OCI-LY7 (cell line): ENCODE measurements at regions not wholly inside any gene's neighbourhood (a gene's known extent, or its start where the extent isn't known, plus 50 kb on each side); places are given as distances from the start of the nearest gene placed in this dataset.

Experiments
- BruUV-seq: library from RNA; stranded (reverse); fragments of 400-500 nt; replicated peaks from 2 replicates; lab custom pipeline; 2021; lab: Mats Ljungman, UMichigan
- CTCF ChIA-PET: fragments of 300-600 bp; sonication (Branson Sonifier 250); formaldehyde crosslinking; loops from one replicate; lab custom pipeline; 2022; ENCODE audit warnings: antibody characterized with exemption; ENCODE audit not compliant: unreplicated experiment; lab: Charles Lee
- POLR2A ChIA-PET: fragments of 300-600 bp; sonication (Branson Sonifier 250); formaldehyde crosslinking; loops from one replicate; lab custom pipeline; 2022; ENCODE audit warnings: antibody characterized with exemption; lab: Charles Lee
- DNase-seq: peaks from one replicate; pipeline ENCODE4 v3.0.0-alpha.2; 2015; ENCODE audit warnings: low spot score
- H2AFZ ChIP-seq: fragments of 200-600 bp; sonication (generic), shearing (Covaris generic); 2 replicates; pipeline ENCODE4 v1.6.1; 2014; ENCODE audit warnings: mild to moderate bottlenecking, antibody characterized with exemption, low read length, moderate library complexity
- H3K27ac ChIP-seq: fragments of 200-600 bp; sonication (generic); 2 replicates; pipeline ENCODE4 v1.5.1; 2014; ENCODE audit warnings: mixed run types, low read depth, mild to moderate bottlenecking, moderate library complexity, low read length, inconsistent platforms; ENCODE audit not compliant: poor library complexity, severe bottlenecking
- H3K36me3 ChIP-seq: fragments of 200-600 bp; sonication (generic); 2 replicates; pipeline ENCODE4 v1.6.1; 2014; ENCODE audit warnings: mild to moderate bottlenecking, antibody characterized with exemption, low read length, moderate library complexity, mixed read lengths; ENCODE audit not compliant: insufficient read depth
- H3K4me1 ChIP-seq: fragments of 200-600 bp; sonication (generic); 2 replicates; pipeline ENCODE4 v1.5.1; 2014; ENCODE audit warnings: mild to moderate bottlenecking, low read length; ENCODE audit not compliant: insufficient read depth, poor library complexity, severe bottlenecking
- H3K4me2 ChIP-seq: fragments of 200-600 bp; sonication (generic); 2 replicates; pipeline ENCODE4 v1.6.1; 2014; ENCODE audit warnings: mild to moderate bottlenecking, low read length
- H3K4me3 ChIP-seq: fragments of 200-600 bp; sonication (generic); 2 replicates; pipeline ENCODE4 v1.5.1; 2014; ENCODE audit warnings: mild to moderate bottlenecking, low read depth, low read length; ENCODE audit not compliant: poor library complexity, severe bottlenecking
- H3K79me2 ChIP-seq: fragments of 200-600 bp; sonication (generic); 2 replicates; pipeline ENCODE4 v1.6.1; 2016; ENCODE audit warnings: low read depth, mild to moderate bottlenecking, low read length, moderate library complexity, mixed read lengths; ENCODE audit not compliant: insufficient read depth
- H3K9me2 ChIP-seq: fragments of 200-600 bp; sonication (generic); 2 replicates; pipeline ENCODE4 v1.6.1; 2016; ENCODE audit warnings: mild to moderate bottlenecking, low read length, mixed read lengths; ENCODE audit not compliant: insufficient read depth
- H3K9me3 ChIP-seq: fragments of 200-600 bp; sonication (generic); 2 replicates; pipeline ENCODE4 v1.6.1; 2014; ENCODE audit warnings: mild to moderate bottlenecking, mixed run types, low read length, mixed read lengths
- H4K20me1 ChIP-seq: fragments of 200-600 bp; sonication (generic); 2 replicates; pipeline ENCODE4 v1.6.1; 2014; ENCODE audit warnings: mild to moderate bottlenecking, antibody characterized with exemption, low read length, moderate library complexity, mixed read lengths; ENCODE audit not compliant: insufficient read depth
- EZH2phosphoT487 ChIP-seq: fragments of 200-600 bp; sonication (generic); IDR thresholded peaks from 2 replicates; pipeline ENCODE4 v1.6.1; 2018; ENCODE audit warnings: low read depth, borderline replicate concordance, mild to moderate bottlenecking, mixed run types, antibody characterized with exemption, low read length, moderate library complexity, mixed read lengths
- intact Hi-C: fragments of 100-400 bp; cut with micrococcal nuclease; formaldehyde crosslinking; loops from one replicate; pipeline ENCODE4 v1.10.0; 2022; ENCODE audit not compliant: unreplicated experiment
- TF ChIP-seq, protein P1 (sequence below): fragments of 200-600 bp; sonication (generic); conservative IDR thresholded peaks from 2 replicates; pipeline ENCODE4 v1.5.1; 2014; ENCODE audit warnings: mild to moderate bottlenecking, antibody characterized with exemption, low read length, moderate library complexity, mixed read lengths

DNA sequence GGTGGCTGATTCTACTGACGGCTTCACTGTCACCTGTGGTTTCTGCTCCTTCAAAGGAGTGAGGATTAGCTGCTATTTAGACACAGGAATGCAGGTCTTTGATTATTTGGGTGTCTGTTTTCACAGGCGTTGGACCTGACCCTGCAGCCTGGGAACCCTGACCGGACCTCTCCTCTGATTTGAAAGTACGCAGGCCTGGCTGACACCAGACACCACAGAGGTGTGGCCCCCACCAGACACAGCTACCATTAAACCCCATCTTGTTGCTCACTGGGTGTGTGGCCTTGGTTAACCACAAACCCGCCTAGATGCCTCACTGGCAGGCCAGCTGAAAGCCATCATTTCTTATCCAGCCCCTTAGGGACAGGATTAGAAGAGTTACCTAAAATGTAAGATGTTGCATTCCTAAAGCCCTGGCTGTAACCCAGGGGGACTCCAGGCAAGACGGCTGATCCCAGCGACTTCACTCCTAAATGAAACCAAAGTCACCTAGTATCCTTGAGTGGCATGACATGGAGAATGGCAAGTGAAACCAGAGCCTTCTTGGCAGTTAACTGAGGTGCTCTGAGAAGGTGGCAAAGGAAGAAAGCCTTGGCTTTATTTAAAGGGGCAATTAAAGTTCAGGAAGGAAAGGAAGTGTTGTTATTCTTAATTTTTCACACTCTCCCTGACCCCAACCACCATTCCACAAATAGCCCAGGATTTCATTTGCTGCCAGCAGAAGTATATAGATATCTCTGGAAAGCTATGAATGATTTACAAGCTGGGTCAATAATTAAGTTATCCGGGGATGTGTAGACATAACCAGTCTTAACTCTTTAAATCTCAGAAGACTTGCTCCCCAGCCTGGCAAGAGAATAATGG lies 169.9 kb downstream of the QRSL1 start:
- intact Hi-C loops = no loop called here
- H3K36me3 ChIP-seq = no peaks in the 10 kb centered on the region
- H2AFZ ChIP-seq = no peak overlapping the region
- CTCF ChIA-PET = interaction anchor here (1.0 kb wide), 1 partner anchor 15 kb away, joined by 3 read pairs; no protein-coding TSS in a partner anchor
- POLR2A ChIA-PET = interaction anchor here (0.5 to 0.7 kb wide), 2 partner anchors 29 to 149 kb away, joined by 3 read pairs; no protein-coding TSS in a partner anchor
- H4K20me1 ChIP-seq = no peaks in the 10 kb centered on the region
- H3K4me3 ChIP-seq = no peak overlapping the region
- no peak for DNase-seq
- H3K9me3 ChIP-seq = no peaks in the 10 kb centered on the region
- H3K79me2 ChIP-seq = no peaks in the 10 kb centered on the region
- no peaks in the 10 kb centered on the region for H3K9me2 ChIP-seq
- no peak for TF ChIP-seq EZH2phosphoT487
- TF ChIP-seq, protein P1, sequence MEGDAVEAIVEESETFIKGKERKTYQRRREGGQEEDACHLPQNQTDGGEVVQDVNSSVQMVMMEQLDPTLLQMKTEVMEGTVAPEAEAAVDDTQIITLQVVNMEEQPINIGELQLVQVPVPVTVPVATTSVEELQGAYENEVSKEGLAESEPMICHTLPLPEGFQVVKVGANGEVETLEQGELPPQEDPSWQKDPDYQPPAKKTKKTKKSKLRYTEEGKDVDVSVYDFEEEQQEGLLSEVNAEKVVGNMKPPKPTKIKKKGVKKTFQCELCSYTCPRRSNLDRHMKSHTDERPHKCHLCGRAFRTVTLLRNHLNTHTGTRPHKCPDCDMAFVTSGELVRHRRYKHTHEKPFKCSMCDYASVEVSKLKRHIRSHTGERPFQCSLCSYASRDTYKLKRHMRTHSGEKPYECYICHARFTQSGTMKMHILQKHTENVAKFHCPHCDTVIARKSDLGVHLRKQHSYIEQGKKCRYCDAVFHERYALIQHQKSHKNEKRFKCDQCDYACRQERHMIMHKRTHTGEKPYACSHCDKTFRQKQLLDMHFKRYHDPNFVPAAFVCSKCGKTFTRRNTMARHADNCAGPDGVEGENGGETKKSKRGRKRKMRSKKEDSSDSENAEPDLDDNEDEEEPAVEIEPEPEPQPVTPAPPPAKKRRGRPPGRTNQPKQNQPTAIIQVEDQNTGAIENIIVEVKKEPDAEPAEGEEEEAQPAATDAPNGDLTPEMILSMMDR = no peak
- BruUV-seq = no TSS peak
- H3K4me2 ChIP-seq = no peak overlapping the region
- H3K4me1 ChIP-seq = no peaks in the 10 kb centered on the region
- H3K27ac ChIP-seq = no peak overlapping the region

DNA sequence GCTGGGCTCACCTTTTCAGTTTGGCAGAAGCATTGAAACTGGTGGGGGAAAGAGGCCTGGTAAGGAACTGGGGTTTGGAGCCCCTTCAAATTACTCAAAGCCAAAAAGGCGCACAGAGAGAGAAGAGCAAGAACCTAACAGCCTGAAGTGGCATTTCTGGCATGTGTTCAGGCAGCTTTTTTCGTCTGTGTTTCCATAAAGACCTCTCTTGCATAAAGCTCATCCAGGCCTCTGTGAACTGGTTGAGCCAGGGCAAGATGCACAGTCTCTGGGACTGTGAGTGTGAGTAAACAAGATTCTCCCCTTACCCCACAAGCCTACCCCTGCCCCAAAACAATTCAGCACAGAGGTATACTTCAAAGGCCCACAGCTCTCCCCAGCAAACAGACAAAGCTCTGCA lies 167.8 kb downstream of the QRSL1 start:
- CTCF ChIA-PET = no interaction called here
- Histone ChIP-seq H3K9me2 (no peaks in the 10 kb centered on the region), H4K20me1 (no peaks in the 10 kb centered on the region), H3K27ac (no peak overlapping the region), H3K4me3 (no peak overlapping the region), H2AFZ (no peak overlapping the region), H3K79me2 (no peaks in the 10 kb centered on the region), H3K4me1 (no peaks in the 10 kb centered on the region), H3K4me2 (no peak overlapping the region), H3K9me3 (no peaks in the 10 kb centered on the region), H3K36me3 (no peaks in the 10 kb centered on the region)
- TF ChIP-seq EZH2phosphoT487 = no peak
- TF ChIP-seq, protein P1 = no peak
- no TSS peak for BruUV-seq
- POLR2A ChIA-PET = interaction anchor here (1.2 kb wide), 1 partner anchor 164 kb away, joined by 4 read pairs; no protein-coding TSS in a partner anchor
- intact Hi-C loops = no loop called here
- DNase-seq = no peak

- TF ChIP-seq, protein P1 = no peak
- TF ChIP-seq EZH2phosphoT487 = no peak
- H3K4me1 ChIP-seq = no peaks in the 10 kb centered on the region
- H2AFZ ChIP-seq = no peak overlapping the region
- H3K4me3 ChIP-seq = no peak overlapping the region
- POLR2A ChIA-PET = interaction anchor here (1.2 kb wide), 1 partner anchor 164 kb away, joined by 4 read pairs; no protein-coding TSS in a partner anchor
- H3K27ac ChIP-seq = no peak overlapping the region
- intact Hi-C loops = no loop called here
- H3K9me2 ChIP-seq = no peaks in the 10 kb centered on the region
- no peaks in the 10 kb centered on the region for H4K20me1 ChIP-seq
- H3K4me2 ChIP-seq = no peak overlapping the region
- no peaks in the 10 kb centered on the region for H3K79me2 ChIP-seq
- no peaks in the 10 kb centered on the region for H3K9me3 ChIP-seq
- H3K36me3 ChIP-seq = no peaks in the 10 kb centered on the region
- CTCF ChIA-PET = no interaction called here
- no TSS peak for BruUV-seq
- DNase-seq = no peak
Observed at GRCh38 chr6:106796781-106797180, 167.4 kb downstream of the QRSL1 start.
